Stimulated activated CD8-positive, alpha-beta memory T cell treated with anti-CD3 and anti-CD28 coated beads, Interleukin-7, amount 100 ng/mL, for 24 hours (primary cell): ENCODE measurements at regions not wholly inside any gene's neighbourhood (a gene's known extent, or its start where the extent isn't known, plus 50 kb on each side); places are given as distances from the start of the nearest gene placed in this dataset.

ENCODE experiments used
- DNase-seq: peaks from one replicate; pipeline ENCODE4 v3.0.0-alpha.2; 2020; ENCODE audit warnings: low read depth

- no peak for DNase-seq
These were observed 59.3 kb upstream of the PPP2R5A start for GRCh38 chr1:212225871-212226302.

- DNase-seq: no peak
These were observed 58.7 kb upstream of the PPP2R5A start for GRCh38 chr1:212226467-212226866.

DNA sequence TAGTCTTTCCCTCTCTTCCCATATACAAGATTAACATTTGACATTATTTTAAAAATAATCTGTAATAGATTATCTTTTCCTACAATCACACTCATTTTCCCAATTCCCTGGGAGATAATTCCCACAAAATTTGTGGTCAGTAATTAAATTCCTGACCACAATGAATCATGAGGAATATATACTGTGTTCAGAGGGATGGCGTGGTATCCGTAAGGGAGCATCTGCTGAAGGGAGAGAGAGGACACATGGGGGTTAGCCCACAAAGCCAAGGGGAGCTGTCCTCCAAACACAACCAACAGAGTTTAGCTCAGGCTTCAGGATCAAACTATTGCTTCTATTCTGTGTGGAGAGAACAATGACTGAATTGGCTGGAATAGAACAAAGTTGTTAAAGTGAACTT, 57.1 kb upstream of the PPP2R5A start:
- DNase-seq: no peak

DNA sequence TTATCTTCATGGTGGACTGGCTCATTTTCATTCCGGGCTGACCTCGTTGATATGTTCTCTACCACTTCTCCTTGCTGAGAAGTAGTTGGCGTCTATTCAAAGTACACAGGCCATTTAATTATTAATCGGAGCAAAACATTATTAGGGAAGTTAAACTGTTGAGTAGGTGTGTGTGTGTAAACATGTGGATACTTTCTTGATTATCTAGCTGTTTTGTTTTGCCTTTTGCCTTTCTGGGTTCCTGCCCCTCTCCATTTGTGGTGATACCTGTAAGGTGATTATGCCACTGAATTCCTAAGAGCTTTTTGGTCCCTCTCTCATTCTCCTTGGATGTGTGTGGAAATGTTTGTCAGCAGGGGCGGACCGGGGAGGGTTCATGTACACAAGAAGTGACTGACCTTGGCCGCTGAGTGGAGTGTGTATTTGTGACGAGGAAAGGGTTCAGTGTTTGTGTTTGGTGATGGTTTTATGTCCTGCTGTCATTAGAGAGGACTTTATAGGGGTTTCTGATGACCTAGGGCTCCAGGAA, 56.6 kb upstream of the PPP2R5A start:
- no peak for DNase-seq

DNA sequence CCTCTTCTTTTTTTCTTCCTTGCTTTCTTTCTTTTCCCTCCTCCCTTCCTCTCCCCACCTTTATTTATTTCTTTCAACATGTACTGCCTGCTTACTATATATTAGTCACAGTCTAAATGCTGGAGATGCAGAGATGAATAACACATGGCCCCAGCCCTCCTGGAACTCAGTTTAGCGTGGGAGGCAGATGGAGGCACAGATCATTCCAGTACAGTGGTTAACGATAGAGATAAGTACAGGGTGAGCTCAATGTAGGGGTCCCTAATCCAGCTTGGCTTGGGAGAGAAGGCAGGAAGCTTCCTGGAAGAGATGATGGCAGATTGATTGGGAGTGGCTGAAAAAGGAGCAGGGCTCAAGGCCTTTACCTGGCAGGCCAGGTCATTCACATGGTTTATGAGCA, 55.6 kb upstream of the PPP2R5A start:
- DNase-seq: no peak

GRCh38 chr1:212230329-212230728, 54.9 kb upstream of the PPP2R5A start:
- no peak for DNase-seq

DNA sequence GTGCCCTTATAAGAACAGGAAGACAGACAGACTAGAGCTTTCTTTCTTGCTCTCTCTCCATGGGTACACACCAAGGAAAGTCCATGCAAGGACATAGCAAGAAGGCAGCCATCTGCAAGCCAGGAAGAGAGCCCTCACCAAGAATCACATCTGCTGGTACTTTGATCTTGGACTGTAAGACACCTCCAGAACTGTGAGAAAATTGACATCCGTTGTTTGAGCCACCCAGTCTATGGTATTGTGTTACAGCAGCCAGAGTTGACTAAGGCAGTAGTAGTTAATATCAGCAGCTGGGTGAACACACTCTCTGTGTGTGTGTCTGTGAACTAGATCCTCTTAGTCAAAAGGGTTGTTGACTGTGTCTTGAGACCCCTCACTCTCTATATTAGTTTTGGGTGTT, 53.8 kb upstream of the PPP2R5A start:
- DNase-seq: no peak

GRCh38 chr1:212232090-212232489, 53.1 kb upstream of the PPP2R5A start:
- DNase-seq: no peak

- DNase-seq: no peak
These were observed 51.9 kb upstream of the PPP2R5A start for GRCh38 chr1:212233321-212233720.

GRCh38 chr1:212234431-212235395, 50.5 kb upstream of the PPP2R5A start:
- DNase-seq: no peak
